ENCODE measurements at regions not wholly inside any gene's neighbourhood (a gene's known extent, or its start where the extent isn't known, plus 50 kb on each side); places are given as distances from the start of the nearest gene placed in this dataset.

- Mint-ChIP-seq H3K4me3 (no peak overlapping the region), H3K36me3 (no peaks in the 10 kb centered on the region)
- TF ChIP-seq CTCF (conservative IDR thresholded peaks at IDR 0.05) = no peak
Observed at GRCh38 chr9:84224246-84224645, 116.3 kb downstream of the SLC28A3 start.

More at GRCh38 chr9:84224246-84224645, 116.3 kb downstream of the SLC28A3 start:
- Mint-ChIP-seq H3K27ac (no peak overlapping the region), H3K4me1 (ENCODE audit: unreplicated experiment) (no peaks in the 10 kb centered on the region), H3K27me3 (no peaks in the 10 kb centered on the region), H3K9me3 (peaks cover 8% of the 10 kb centered on the region)
- DNase-seq (ENCODE audit: extremely low spot score, unreplicated experiment) = no peak

Data from type B pancreatic cell (in vitro differentiated cells).